IMR-90 (cell line): ENCODE measurements at regions not wholly inside any gene's neighbourhood (a gene's known extent, or its start where the extent isn't known, plus 50 kb on each side); places are given as distances from the start of the nearest gene placed in this dataset.

Experiments used
- ATAC-seq: fragments of 200-7000 bp; cut with Tn5 transposase; 2 replicates; pipeline ENCODE4 v1.9.1; 2020; ENCODE audit warnings: low read depth, mild to moderate bottlenecking, moderate library complexity
- BruUV-seq: library from RNA; stranded (reverse); fragments of 400-500 nt; replicated peaks from 2 replicates; lab custom pipeline; 2021; lab: Mats Ljungman, UMichigan
- CTCF ChIA-PET: fragments of 300-600 bp; formaldehyde crosslinking; extraction: SDS; loops from one replicate; lab custom pipeline; 2021; ENCODE audit warnings: antibody characterized with exemption; lab: Yijun Ruan, JAX
- POLR2A ChIA-PET: fragments of 300-600 bp; sonication (Branson Sonifier 250); formaldehyde crosslinking; loops from one replicate; lab custom pipeline; 2022; ENCODE audit warnings: antibody characterized with exemption; ENCODE audit not compliant: unreplicated experiment; lab: Charles Lee
- DNase-seq: peaks from one replicate; pipeline ENCODE4 v3.0.0; 2013
- H2AFZ ChIP-seq: replicated peaks from 2 replicates; pipeline ENCODE3; 2013; ENCODE audit warnings: low read length, mild to moderate bottlenecking; ENCODE audit not compliant: poor library complexity
- H2AK5ac ChIP-seq: 2 replicates; pipeline ENCODE4 v1.6.1; 2013; ENCODE audit warnings: low read depth, low read length, inconsistent platforms
- H2AK9ac ChIP-seq: replicated peaks from 2 replicates; pipeline ENCODE3; 2013; ENCODE audit warnings: mild to moderate bottlenecking, low read depth, low read length, moderate library complexity; ENCODE audit not compliant: poor library complexity
- H2BK120ac ChIP-seq: 2 replicates; pipeline ENCODE4 v1.6.1; 2013; ENCODE audit warnings: low read depth, low read length, inconsistent platforms
- H2BK15ac ChIP-seq: 3 replicates; pipeline ENCODE4 v1.6.1; 2013; ENCODE audit warnings: low read depth, low read length, inconsistent platforms
- H2BK20ac ChIP-seq: 2 replicates; pipeline ENCODE4 v1.6.1; 2013; ENCODE audit warnings: low read depth, mild to moderate bottlenecking, inconsistent platforms, low read length, moderate library complexity
- H2BK5ac ChIP-seq: 2 replicates; pipeline ENCODE4 v1.6.1; 2013; ENCODE audit warnings: mild to moderate bottlenecking, low read depth, low read length, inconsistent platforms; ENCODE audit not compliant: poor library complexity, severe bottlenecking
- H3K14ac ChIP-seq: replicated peaks from 2 replicates; pipeline ENCODE4 v1.6.1; 2013; ENCODE audit warnings: low read depth, low read length, inconsistent platforms
- H3K18ac ChIP-seq: 2 replicates; pipeline ENCODE4 v1.6.1; 2013; ENCODE audit warnings: low read depth, low read length, control low read depth
- H3K23ac ChIP-seq: 2 replicates; pipeline ENCODE4 v1.6.1; 2013; ENCODE audit warnings: low read depth, low read length, inconsistent platforms
- H3K27ac ChIP-seq: 2 replicates; pipeline ENCODE4 v1.5.1; 2013; ENCODE audit warnings: mild to moderate bottlenecking, control low read depth, low read length; ENCODE audit not compliant: insufficient read depth
- H3K27me3 ChIP-seq: 2 replicates; pipeline ENCODE4 v1.6.1; 2013; ENCODE audit warnings: low read length; ENCODE audit not compliant: control insufficient read depth, insufficient read depth
- H3K36me3 ChIP-seq: 2 replicates; pipeline ENCODE4 v1.6.1; 2013; ENCODE audit warnings: low read length, mixed read lengths; ENCODE audit not compliant: control insufficient read depth, insufficient read depth
- H3K4ac ChIP-seq: 2 replicates; pipeline ENCODE4 v1.6.1; 2013; ENCODE audit warnings: low read depth, low read length, inconsistent platforms
- H3K4me1 ChIP-seq: 2 replicates; pipeline ENCODE4 v1.6.1; 2013; ENCODE audit warnings: low read length, mixed read lengths; ENCODE audit not compliant: control insufficient read depth, insufficient read depth
- H3K4me2 ChIP-seq: 2 replicates; pipeline ENCODE4 v1.6.1; 2013; ENCODE audit warnings: low read depth, mild to moderate bottlenecking, control low read depth, low read length, moderate library complexity
- H3K4me3 ChIP-seq: 2 replicates; pipeline ENCODE4 v1.5.1; 2013; ENCODE audit warnings: low read depth, mild to moderate bottlenecking, control low read depth, low read length, moderate library complexity; ENCODE audit not compliant: insufficient read depth
- H3K56ac ChIP-seq: 2 replicates; pipeline ENCODE4 v1.6.1; 2013; ENCODE audit warnings: low read length, inconsistent platforms; ENCODE audit not compliant: insufficient read depth; ENCODE audit errors: extremely low read depth
- H3K79me1 ChIP-seq, 2 experiments: 2 replicates each; pipeline ENCODE4 v1.6.1; 2013; ENCODE audit warnings: low read length in 2 of 2, inconsistent platforms in 1 of 2, low read depth in 1 of 2
- H3K9ac ChIP-seq: 2 replicates; pipeline ENCODE4 v1.6.1; 2013; ENCODE audit warnings: low read depth, low read length, control low read depth
- H3K9me1 ChIP-seq: 2 replicates; pipeline ENCODE4 v1.6.1; 2013; ENCODE audit warnings: low read length, inconsistent platforms; ENCODE audit not compliant: insufficient read depth
- H3K9me3 ChIP-seq: 2 replicates; pipeline ENCODE4 v1.6.1; 2013; ENCODE audit warnings: low read length; ENCODE audit not compliant: control insufficient read depth, insufficient read depth
- H4K20me1 ChIP-seq: 2 replicates; pipeline ENCODE4 v1.6.1; 2013; ENCODE audit warnings: low read length, inconsistent platforms; ENCODE audit not compliant: insufficient read depth
- H4K5ac ChIP-seq: 2 replicates; pipeline ENCODE4 v1.6.1; 2013; ENCODE audit warnings: mild to moderate bottlenecking, low read depth, low read length, control low read depth
- H4K8ac ChIP-seq, 2 experiments: 2 replicates each; pipeline ENCODE4 v1.6.1; 2013; ENCODE audit warnings: low read depth in 2 of 2, low read length in 2 of 2, control low read depth in 1 of 2, inconsistent platforms in 1 of 2
- H4K91ac ChIP-seq: 2 replicates; pipeline ENCODE4 v1.6.1; 2013; ENCODE audit warnings: low read depth, low read length, inconsistent platforms; ENCODE audit not compliant: insufficient read depth
- CEBPB ChIP-seq: IDR thresholded peaks from 2 replicates; pipeline ENCODE4 v1.6.1; 2012; ENCODE audit warnings: low read depth, low read length, improper control_type of control experiment
- CHD1 ChIP-seq: IDR thresholded peaks from 2 replicates; pipeline ENCODE4 v1.6.1; 2012; ENCODE audit warnings: low read depth, low read length, improper control_type of control experiment
- FOS ChIP-seq: fragments of 150-350 bp; IDR thresholded peaks from 2 replicates; pipeline ENCODE4 v1.6.1; 2016; ENCODE audit warnings: low read depth, low read length
- MAFK ChIP-seq: IDR thresholded peaks from 2 replicates; pipeline ENCODE4 v1.6.1; 2012; ENCODE audit warnings: low read depth, low read length, improper control_type of control experiment
- MXI1 ChIP-seq: IDR thresholded peaks from 2 replicates; pipeline ENCODE4 v1.6.1; 2012; ENCODE audit warnings: low read depth, mild to moderate bottlenecking, low read length, moderate library complexity, borderline replicate concordance
- NFE2L2 ChIP-seq: fragments of 150-350 bp; IDR thresholded peaks from 2 replicates; pipeline ENCODE4 v1.6.1; 2016; ENCODE audit warnings: low read depth, mild to moderate bottlenecking, low read length
- POLR2A ChIP-seq: IDR thresholded peaks from 2 replicates; pipeline ENCODE4 v1.6.1; 2012; ENCODE audit warnings: mild to moderate bottlenecking, low read depth, low read length
- RCOR1 ChIP-seq: IDR thresholded peaks from 2 replicates; pipeline ENCODE4 v1.6.1; 2012; ENCODE audit warnings: mild to moderate bottlenecking, low read length, improper control_type of control experiment; ENCODE audit not compliant: insufficient replicate concordance
- RFX5 ChIP-seq: IDR thresholded peaks from 2 replicates; pipeline ENCODE4 v1.8.0; 2012; ENCODE audit warnings: low read depth, mild to moderate bottlenecking, low read length, moderate library complexity
- SMC3 ChIP-seq: fragments of 150-350 bp; IDR thresholded peaks from 2 replicates; pipeline ENCODE4 v1.6.1; 2016; ENCODE audit warnings: low read depth, mild to moderate bottlenecking, antibody characterized with exemption, low read length, moderate library complexity
- WGBS, 2 experiments: methylation state at CpG; one replicate each; pipeline versions ENCODE4 v1.1.5 to v1.1.7; 2013; ENCODE audit warnings: missing lambda C conversion rate in 2 of 2; ENCODE audit not compliant: insufficient read length in 1 of 2; ENCODE audit errors: extremely low coverage in 2 of 2; 5-methylcytosine and 5-hydroxymethylcytosine counted together
- dilution Hi-C: fragments of 300-500 bp; cut with HindIII; formaldehyde crosslinking; loops from one replicate; pipeline ENCODE4 v1.14.3; 2018; ENCODE audit warnings: low sequenced_read_pairs; ENCODE audit not compliant: unreplicated experiment
- in situ Hi-C: fragments of 300-500 bp; cut with MboI; formaldehyde crosslinking; loops from 3 replicates; pipeline ENCODE4 v1.14.3; 2019; ENCODE audit warnings: low sequenced_read_pairs, inconsistent platforms, mixed read lengths
- intact Hi-C: fragments of 100-400 bp; cut with micrococcal nuclease; formaldehyde crosslinking; loops from 2 replicates; pipeline ENCODE4 v1.10.0; 2022
- TF ChIP-seq, protein P1 (sequence below): conservative IDR thresholded peaks from 2 replicates; pipeline ENCODE4 v1.5.1; 2012; ENCODE audit warnings: mild to moderate bottlenecking, low read depth, low read length, improper control_type of control experiment

DNA sequence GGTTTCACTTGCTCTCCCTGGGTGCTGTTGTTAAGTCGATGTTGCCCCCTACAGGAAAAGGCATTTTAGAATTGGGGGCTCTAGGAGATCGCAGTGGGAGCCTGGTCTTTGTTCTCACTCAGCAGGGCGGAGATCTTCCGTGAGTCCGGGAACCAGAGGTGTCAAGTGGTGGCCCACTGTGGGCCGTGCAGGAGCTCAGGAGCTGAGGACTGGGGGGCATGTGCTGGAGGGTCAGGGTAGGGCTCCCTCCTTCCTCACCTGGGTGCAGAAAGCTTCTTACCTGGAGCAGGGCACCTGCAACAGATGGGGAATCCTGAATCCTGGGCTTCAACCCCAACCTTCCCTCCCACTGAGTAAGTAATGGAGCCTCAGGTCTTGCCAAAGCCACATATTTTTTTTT, 392.7 kb downstream of the NPHP4 start:
- H3K4ac ChIP-seq: no peak overlapping the region
- no peaks in the 10 kb centered on the region for H3K9me1 ChIP-seq
- H2BK120ac ChIP-seq: no peak overlapping the region
- DNase-seq (no peak), ATAC-seq (no peak)
- no peak overlapping the region for H3K27ac ChIP-seq
- no peak overlapping the region for H2AK9ac ChIP-seq
- intact Hi-C loops (no loop called here), in situ Hi-C loops (no loop called here), dilution Hi-C loops (no loop called here)
- 20% methylated on average over 1 of the region's 6 CpGs; no CpG with 5 or more reads in 1 of the 2 experiments for WGBS, 2 experiments
- no peaks in the 10 kb centered on the region for H4K20me1 ChIP-seq
- no peaks in the 10 kb centered on the region for H3K27me3 ChIP-seq
- TF ChIP-seq POLR2A (no peak), CEBPB (no peak), RCOR1 (no peak), SMC3 (no peak), MXI1 (no peak), FOS (no peak), CHD1 (no peak), NFE2L2 (no peak), RFX5 (no peak), MAFK (no peak)
- TF ChIP-seq, protein P1, sequence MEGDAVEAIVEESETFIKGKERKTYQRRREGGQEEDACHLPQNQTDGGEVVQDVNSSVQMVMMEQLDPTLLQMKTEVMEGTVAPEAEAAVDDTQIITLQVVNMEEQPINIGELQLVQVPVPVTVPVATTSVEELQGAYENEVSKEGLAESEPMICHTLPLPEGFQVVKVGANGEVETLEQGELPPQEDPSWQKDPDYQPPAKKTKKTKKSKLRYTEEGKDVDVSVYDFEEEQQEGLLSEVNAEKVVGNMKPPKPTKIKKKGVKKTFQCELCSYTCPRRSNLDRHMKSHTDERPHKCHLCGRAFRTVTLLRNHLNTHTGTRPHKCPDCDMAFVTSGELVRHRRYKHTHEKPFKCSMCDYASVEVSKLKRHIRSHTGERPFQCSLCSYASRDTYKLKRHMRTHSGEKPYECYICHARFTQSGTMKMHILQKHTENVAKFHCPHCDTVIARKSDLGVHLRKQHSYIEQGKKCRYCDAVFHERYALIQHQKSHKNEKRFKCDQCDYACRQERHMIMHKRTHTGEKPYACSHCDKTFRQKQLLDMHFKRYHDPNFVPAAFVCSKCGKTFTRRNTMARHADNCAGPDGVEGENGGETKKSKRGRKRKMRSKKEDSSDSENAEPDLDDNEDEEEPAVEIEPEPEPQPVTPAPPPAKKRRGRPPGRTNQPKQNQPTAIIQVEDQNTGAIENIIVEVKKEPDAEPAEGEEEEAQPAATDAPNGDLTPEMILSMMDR: no peak
- ChIA-PET CTCF (no interaction called here), POLR2A (no interaction called here)
- H4K8ac ChIP-seq: no peak overlapping the region
- H3K4me3 ChIP-seq: no peak overlapping the region
- no peak overlapping the region for H2AK5ac ChIP-seq
- no peaks in the 10 kb centered on the region for H3K36me3 ChIP-seq
- no peak overlapping the region for H2BK5ac ChIP-seq
- no TSS peak for BruUV-seq
- no peak overlapping the region for H3K14ac ChIP-seq
- no peak overlapping the region for H4K5ac ChIP-seq
- H3K79me1 ChIP-seq: no peaks in the 10 kb centered on the region
- no peak overlapping the region for H4K91ac ChIP-seq
- peaks cover 32% of the 10 kb centered on the region for H3K9me3 ChIP-seq
- H3K4me2 ChIP-seq: no peak overlapping the region
- no peak overlapping the region for H2BK15ac ChIP-seq
- no peak overlapping the region for H3K9ac ChIP-seq
- no peak overlapping the region for H2AFZ ChIP-seq
- no peaks in the 10 kb centered on the region for H3K4me1 ChIP-seq
- H3K23ac ChIP-seq: no peak overlapping the region
- no peak overlapping the region for H3K18ac ChIP-seq
- no peak overlapping the region for H2BK20ac ChIP-seq
- H3K56ac ChIP-seq: no peak overlapping the region
